GM18520 (cell line): ENCODE measurements at regions not wholly inside any gene's neighbourhood (a gene's known extent, or its start where the extent isn't known, plus 50 kb on each side); places are given as distances from the start of the nearest gene placed in this dataset.

Experiments
- ATAC-seq: cut with Tn5 transposase; IDR thresholded peaks from one replicate; pipeline ENCODE4 v1.9.1; 2021; ENCODE audit not compliant: unreplicated experiment

DNA sequence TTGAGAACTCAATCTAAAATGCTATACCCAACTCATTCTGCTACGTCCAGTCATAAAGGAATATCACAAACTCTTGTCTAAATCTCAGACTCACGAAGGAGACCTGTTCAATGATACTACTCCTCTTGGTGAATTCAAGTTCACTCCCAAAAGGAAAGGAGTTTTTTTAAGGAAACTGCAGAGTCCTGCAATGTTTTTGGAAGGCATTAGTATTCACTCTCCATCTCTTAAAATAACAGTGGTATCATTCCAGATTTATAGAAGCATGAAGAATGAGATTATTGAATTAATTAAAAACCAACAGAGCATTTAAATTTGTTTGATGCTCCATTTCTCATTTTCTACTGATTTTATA, 73.4 kb downstream of the FOXD1 start:
- ATAC-seq = no peak

- no peak for ATAC-seq
Observed at GRCh38 chr5:73374520-73375190, 73.9 kb downstream of the FOXD1 start.

DNA sequence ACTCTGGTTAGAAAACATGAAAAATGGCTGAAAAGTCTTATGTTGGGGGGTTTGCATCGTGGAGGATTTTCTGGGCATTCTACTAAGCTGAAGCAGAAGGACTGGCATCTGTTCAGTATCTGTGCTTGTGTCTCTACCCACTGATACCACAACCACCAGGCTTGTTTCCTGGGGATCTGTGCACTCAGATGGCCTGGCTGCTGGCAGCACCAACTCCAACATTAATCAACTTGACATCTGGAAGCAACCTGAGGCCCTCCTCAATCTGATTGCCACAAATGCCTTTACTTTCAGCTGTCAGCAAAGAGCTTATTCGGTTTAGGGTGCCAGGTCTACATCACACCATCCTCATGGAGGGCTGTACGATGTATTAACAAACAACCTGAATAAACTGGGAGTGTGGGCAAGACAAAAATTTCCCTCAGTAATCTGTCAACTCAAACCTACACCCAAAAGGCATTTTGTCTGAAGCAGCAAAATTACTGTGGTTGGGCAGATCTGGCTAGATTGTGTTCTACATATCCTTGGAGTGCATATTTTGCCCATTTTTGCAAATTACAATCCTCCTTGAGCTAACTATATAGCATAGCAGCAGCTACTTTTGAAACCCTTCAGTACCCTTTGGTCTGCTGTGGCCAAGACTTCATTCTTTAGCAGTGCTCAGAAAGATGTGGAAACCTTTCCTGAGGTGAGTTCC, 74.6 kb downstream of the FOXD1 start:
- ATAC-seq = no peak

- ATAC-seq = no peak
Observed at GRCh38 chr5:73370640-73371583, 77.7 kb downstream of the FOXD1 start.

DNA sequence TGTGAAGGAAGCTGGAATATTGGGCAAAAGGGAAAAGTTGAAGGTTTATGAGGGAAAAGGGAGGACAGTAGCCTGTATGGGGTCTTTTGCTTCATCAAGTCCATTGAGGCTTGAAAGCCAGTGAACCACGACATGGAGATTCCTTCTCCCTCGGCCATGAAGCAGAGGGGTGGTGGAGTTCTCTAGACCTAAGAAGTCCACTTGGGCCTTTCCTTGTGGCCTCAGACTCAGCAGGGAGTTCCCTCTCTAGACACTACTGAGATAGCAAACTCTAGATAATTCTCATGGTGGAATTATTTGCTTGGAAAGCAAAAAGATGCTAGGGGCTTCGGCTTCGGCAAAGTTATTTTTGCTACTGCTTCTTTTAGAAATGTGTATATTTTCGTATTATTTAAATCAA, 78.5 kb downstream of the FOXD1 start:
- no peak for ATAC-seq

GRCh38 chr5:73369278-73369677, 79.3 kb downstream of the FOXD1 start:
- ATAC-seq = no peak

- ATAC-seq = no peak
Observed at GRCh38 chr5:73367650-73368049, 80.9 kb downstream of the FOXD1 start.

- no peak for ATAC-seq
Observed at GRCh38 chr5:73365990-73366667, 82.4 kb downstream of the FOXD1 start.

DNA sequence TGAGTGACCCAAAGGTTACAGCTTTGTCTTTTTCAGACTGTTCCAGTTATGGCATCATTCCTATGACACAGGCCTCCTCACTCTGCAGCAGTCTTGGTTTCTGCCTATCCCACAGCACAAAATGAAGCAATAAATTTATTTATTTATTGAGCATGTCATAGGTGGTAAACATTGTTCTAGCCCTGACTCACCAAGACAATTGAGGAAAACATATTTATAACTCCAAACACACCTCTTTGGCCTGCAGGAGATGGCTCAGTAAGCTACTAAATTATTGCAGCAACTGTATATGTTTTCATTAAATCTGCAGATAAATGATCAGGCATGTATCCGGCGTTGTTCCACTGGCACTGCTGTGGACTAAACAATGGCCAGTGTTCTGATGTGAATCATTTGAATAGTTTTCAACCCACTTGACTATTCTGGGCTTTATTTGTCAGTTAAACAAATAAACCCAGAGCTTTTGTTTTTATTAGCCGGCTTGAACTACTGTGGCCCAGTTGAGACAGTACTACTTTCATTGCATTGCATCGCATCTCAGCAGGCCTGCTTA, 83.2 kb downstream of the FOXD1 start:
- no peak for ATAC-seq

DNA sequence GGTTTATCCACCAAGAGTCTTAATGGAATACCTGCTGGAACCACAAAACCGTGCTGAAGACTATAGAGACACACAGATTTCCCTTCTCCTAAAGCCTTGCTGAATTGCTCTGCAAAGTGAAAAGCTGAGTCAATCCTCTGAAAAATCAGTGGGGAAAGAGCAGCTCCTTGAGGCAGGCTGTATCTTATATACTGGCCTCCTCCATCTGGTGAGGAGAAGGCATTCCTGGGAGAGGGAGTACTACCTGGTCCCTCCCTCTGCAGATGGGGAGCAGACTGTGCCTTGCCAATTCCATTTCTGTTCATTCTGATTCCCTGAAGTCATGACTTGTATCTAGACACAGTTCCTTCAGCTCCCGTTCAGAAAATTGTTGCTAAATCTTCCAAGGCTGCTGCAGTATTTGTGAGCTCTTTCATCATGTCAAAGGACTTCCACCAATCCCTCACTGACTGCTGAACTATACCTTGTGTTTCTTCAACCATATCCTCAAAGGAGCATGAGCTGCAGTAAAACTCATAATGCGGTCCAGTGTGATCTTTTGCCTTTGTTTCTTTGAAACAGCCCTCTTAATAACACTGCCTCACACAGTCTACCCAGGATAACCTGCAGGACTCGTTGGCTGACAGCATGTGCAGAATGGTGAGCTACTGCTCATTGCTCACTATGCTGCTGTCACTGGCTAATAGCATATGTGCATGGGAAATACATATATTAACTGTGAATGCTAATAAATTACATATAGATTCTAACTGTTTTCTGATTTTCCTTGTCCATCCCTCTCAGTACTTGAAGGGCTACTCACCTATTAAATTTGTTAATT, 84.5 kb downstream of the FOXD1 start:
- no peak for ATAC-seq

DNA sequence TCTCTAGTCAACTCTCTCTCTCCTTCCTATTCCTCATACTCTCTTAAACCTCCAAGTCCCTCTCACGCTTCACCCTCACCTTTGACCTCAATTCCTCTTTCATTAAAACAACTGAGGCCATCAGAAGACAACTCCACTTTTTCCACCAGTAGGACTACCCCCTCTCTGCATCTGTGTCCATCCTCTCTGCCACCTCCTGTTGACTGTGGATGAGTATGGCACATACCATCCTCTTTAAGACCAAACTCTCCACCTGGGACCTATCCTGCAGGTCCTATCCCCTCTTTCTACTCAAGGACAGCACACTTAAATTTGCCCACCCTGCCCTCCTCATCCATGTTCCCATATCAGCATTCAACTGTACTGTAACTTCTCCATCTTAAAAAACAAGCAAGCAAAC, 89.2 kb downstream of the FOXD1 start:
- no peak for ATAC-seq

- ATAC-seq = no peak
Observed at GRCh38 chr5:73358366-73358765, 90.2 kb downstream of the FOXD1 start.

DNA sequence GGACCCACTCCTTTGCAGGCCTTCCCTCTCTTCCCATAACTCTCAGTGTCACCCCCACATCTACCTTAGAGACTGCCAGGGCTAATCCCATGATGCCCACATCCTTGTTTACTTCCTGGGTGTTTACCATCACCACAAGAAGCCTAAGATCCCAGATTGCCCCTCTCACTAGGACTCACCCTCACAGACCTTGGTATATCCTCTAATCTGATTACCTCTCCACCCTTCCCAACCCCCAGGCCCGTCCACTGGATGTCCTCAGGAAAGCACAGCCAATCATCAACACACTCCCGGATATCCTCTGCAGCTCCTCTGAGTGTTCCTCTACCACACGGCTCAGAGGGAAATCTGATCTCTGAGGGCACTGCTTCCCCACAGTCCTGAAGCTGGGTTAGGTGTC, 91.0 kb downstream of the FOXD1 start:
- ATAC-seq = no peak

DNA sequence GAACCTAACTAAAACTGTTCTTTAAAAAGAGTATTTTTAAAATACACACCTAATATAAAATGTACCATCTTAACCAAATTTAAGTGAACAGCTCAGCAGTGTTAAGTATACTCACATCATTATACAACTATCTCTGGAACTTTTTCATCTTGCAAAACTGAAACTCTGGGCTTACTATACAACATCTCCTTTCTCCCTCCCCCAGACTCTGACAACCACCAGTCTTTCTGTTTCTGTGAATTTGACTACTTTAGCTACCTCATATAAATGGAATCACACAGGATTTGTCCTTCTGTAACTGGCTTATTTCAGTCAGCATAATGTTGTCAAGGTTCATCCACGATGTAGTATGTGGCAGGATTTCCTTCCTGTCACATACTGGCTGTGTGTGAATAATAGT, 93.5 kb downstream of the FOXD1 start:
- no peak for ATAC-seq

- ATAC-seq = no peak
Observed at GRCh38 chr5:73354406-73354805, 94.2 kb downstream of the FOXD1 start.

DNA sequence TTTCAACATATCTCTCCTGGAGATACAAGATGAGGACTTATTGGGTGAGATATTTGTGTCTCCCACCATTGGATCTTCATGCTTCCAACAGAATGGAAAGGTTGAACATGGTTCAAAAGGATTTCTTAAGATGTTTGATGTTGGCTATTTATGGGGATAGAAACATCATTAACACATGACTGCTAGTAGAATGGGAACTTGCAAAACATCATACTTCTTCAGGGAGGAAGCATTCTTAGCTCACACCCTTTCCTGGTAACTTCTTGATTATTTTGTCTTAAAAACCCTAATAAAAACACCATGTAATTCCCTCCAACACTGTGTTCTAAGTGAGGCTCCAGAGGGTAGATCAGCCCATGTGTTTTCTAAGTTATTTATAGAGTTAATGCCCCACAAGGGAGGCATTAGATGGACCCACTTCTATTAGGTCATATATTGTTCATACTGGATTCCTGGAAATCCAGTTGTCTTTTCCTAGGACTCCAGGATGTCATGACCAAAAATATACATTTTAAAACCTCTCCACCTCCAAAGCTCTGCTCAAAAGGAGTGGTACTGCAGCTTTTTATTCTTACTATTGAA, 95.8 kb downstream of the FOXD1 start:
- no peak for ATAC-seq

DNA sequence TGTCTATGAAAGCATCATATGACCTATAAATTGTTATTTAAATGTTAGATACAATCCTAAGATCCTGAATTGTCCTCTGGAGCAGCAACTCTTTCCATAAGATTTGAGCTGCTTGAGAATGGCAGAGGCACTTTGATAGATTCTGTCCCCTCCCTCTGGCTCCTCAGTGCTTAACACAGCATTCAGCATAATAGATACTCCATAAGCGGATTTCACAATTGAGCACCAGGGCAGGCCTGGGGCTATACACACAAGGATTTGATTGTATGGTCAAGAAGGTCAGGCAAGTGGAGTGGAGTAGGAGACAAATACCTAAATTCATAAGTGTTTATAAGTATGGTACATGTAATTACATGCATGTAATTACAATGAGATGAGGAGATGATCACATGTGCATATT, 96.3 kb downstream of the FOXD1 start:
- no peak for ATAC-seq

- no peak for ATAC-seq
Observed at GRCh38 chr5:73351593-73351992, 97.0 kb downstream of the FOXD1 start.

DNA sequence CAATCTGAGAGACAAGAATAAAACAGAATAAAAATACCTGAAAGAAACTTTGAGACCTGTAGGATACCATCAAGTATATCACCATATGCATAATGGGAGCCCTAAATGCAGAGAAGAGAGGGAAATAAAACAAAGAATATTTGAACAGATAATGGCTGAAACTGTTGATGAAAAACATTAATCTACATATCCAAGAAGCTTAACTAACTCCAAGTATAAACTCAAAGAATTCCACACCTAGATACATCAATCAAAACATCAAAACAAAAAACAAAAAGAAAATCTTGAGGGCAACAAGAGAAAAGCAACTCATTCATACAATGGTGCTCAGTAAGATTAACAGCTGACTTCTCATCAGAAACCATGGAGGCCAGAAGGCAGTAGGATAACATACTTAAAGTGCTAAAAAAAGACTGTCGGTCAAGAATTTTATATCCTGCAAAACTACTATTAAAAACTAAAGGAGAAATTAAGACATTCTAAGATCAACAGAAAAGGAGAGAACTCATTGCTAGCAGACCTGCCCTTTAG, 101.6 kb downstream of the FOXD1 start:
- ATAC-seq = no peak

- no peak for ATAC-seq
Observed at GRCh38 chr5:73344835-73345234, 103.7 kb downstream of the FOXD1 start.
